ENCODE measurements at regions not wholly inside any gene's neighbourhood (a gene's known extent, or its start where the extent isn't known, plus 50 kb on each side); places are given as distances from the start of the nearest gene placed in this dataset.

GRCh38 chr21:15679630-15680029 lies 50.2 kb upstream of the USP25 start:
- Histone ChIP-seq H3K4me3 (ENCODE audit: low read length) (no peak overlapping the region), H3K27me3 (ENCODE audit: control insufficient read depth, insufficient read depth) (no peaks in the 10 kb centered on the region), H3K27ac (ENCODE audit: low read length) (no peak overlapping the region), H3K9me3 (ENCODE audit: control insufficient read depth, low read length) (no peaks in the 10 kb centered on the region), H3K4me1 (ENCODE audit: control insufficient read depth, insufficient read depth, low read length) (no peaks in the 10 kb centered on the region)
- DNase-seq (no peak), ATAC-seq (no peak)
- WGBS, result 88% methylated on average over 8 of the region's 8 CpGs
- intact Hi-C loops (cut with DNase I), result no loop called here
